OCI-LY7 (cell line): ENCODE measurements at regions not wholly inside any gene's neighbourhood (a gene's known extent, or its start where the extent isn't known, plus 50 kb on each side); places are given as distances from the start of the nearest gene placed in this dataset.

Experiments
- BruUV-seq: library from RNA; stranded (reverse); fragments of 400-500 nt; replicated peaks from 2 replicates; lab custom pipeline; 2021; lab: Mats Ljungman, UMichigan
- CTCF ChIA-PET: fragments of 300-600 bp; sonication (Branson Sonifier 250); formaldehyde crosslinking; loops from one replicate; lab custom pipeline; 2022; ENCODE audit warnings: antibody characterized with exemption; ENCODE audit not compliant: unreplicated experiment; lab: Charles Lee
- POLR2A ChIA-PET: fragments of 300-600 bp; sonication (Branson Sonifier 250); formaldehyde crosslinking; loops from one replicate; lab custom pipeline; 2022; ENCODE audit warnings: antibody characterized with exemption; lab: Charles Lee
- DNase-seq: peaks from one replicate; pipeline ENCODE4 v3.0.0-alpha.2; 2015; ENCODE audit warnings: low spot score
- H2AFZ ChIP-seq: fragments of 200-600 bp; sonication (generic), shearing (Covaris generic); 2 replicates; pipeline ENCODE4 v1.6.1; 2014; ENCODE audit warnings: mild to moderate bottlenecking, antibody characterized with exemption, low read length, moderate library complexity
- H3K27ac ChIP-seq: fragments of 200-600 bp; sonication (generic); 2 replicates; pipeline ENCODE4 v1.5.1; 2014; ENCODE audit warnings: mixed run types, low read depth, mild to moderate bottlenecking, moderate library complexity, low read length, inconsistent platforms; ENCODE audit not compliant: poor library complexity, severe bottlenecking
- H3K36me3 ChIP-seq: fragments of 200-600 bp; sonication (generic); 2 replicates; pipeline ENCODE4 v1.6.1; 2014; ENCODE audit warnings: mild to moderate bottlenecking, antibody characterized with exemption, low read length, moderate library complexity, mixed read lengths; ENCODE audit not compliant: insufficient read depth
- H3K4me1 ChIP-seq: fragments of 200-600 bp; sonication (generic); 2 replicates; pipeline ENCODE4 v1.5.1; 2014; ENCODE audit warnings: mild to moderate bottlenecking, low read length; ENCODE audit not compliant: insufficient read depth, poor library complexity, severe bottlenecking
- H3K4me2 ChIP-seq: fragments of 200-600 bp; sonication (generic); 2 replicates; pipeline ENCODE4 v1.6.1; 2014; ENCODE audit warnings: mild to moderate bottlenecking, low read length
- H3K4me3 ChIP-seq: fragments of 200-600 bp; sonication (generic); 2 replicates; pipeline ENCODE4 v1.5.1; 2014; ENCODE audit warnings: mild to moderate bottlenecking, low read depth, low read length; ENCODE audit not compliant: poor library complexity, severe bottlenecking
- H3K79me2 ChIP-seq: fragments of 200-600 bp; sonication (generic); 2 replicates; pipeline ENCODE4 v1.6.1; 2016; ENCODE audit warnings: low read depth, mild to moderate bottlenecking, low read length, moderate library complexity, mixed read lengths; ENCODE audit not compliant: insufficient read depth
- H3K9me2 ChIP-seq: fragments of 200-600 bp; sonication (generic); 2 replicates; pipeline ENCODE4 v1.6.1; 2016; ENCODE audit warnings: mild to moderate bottlenecking, low read length, mixed read lengths; ENCODE audit not compliant: insufficient read depth
- H3K9me3 ChIP-seq: fragments of 200-600 bp; sonication (generic); 2 replicates; pipeline ENCODE4 v1.6.1; 2014; ENCODE audit warnings: mild to moderate bottlenecking, mixed run types, low read length, mixed read lengths
- H4K20me1 ChIP-seq: fragments of 200-600 bp; sonication (generic); 2 replicates; pipeline ENCODE4 v1.6.1; 2014; ENCODE audit warnings: mild to moderate bottlenecking, antibody characterized with exemption, low read length, moderate library complexity, mixed read lengths; ENCODE audit not compliant: insufficient read depth
- CTCF ChIP-seq: fragments of 200-600 bp; sonication (generic); conservative IDR thresholded peaks from 2 replicates; pipeline ENCODE4 v1.5.1; 2014; ENCODE audit warnings: mild to moderate bottlenecking, antibody characterized with exemption, low read length, moderate library complexity, mixed read lengths
- EZH2phosphoT487 ChIP-seq: fragments of 200-600 bp; sonication (generic); IDR thresholded peaks from 2 replicates; pipeline ENCODE4 v1.6.1; 2018; ENCODE audit warnings: low read depth, borderline replicate concordance, mild to moderate bottlenecking, mixed run types, antibody characterized with exemption, low read length, moderate library complexity, mixed read lengths
- intact Hi-C: fragments of 100-400 bp; cut with micrococcal nuclease; formaldehyde crosslinking; loops from one replicate; pipeline ENCODE4 v1.10.0; 2022; ENCODE audit not compliant: unreplicated experiment

- Histone ChIP-seq H3K4me3 (peak overlapping the region; percentile 24), H3K9me3 (no peaks in the 10 kb centered on the region), H2AFZ (peak overlapping the region; percentile 48; the same call in 1 of the 2 replicates), H3K27ac (no peak overlapping the region), H3K4me2 (peak overlapping the region; percentile 77), H4K20me1 (no peaks in the 10 kb centered on the region), H3K4me1 (peaks cover 51% of the 10 kb centered on the region), H3K36me3 (no peaks in the 10 kb centered on the region), H3K79me2 (no peaks in the 10 kb centered on the region), H3K9me2 (no peaks in the 10 kb centered on the region)
- intact Hi-C loops, result no loop called here
- BruUV-seq, result no TSS peak
- TF ChIP-seq EZH2phosphoT487 (no peak), CTCF (no peak)
- DNase-seq, result peak; percentile 25
- POLR2A ChIA-PET, result interaction anchor here (0.6 to 2.3 kb wide), 5 partner anchors 12 to 70 kb away, joined by 3 to 7 read pairs (median 3); no protein-coding TSS in a partner anchor
- CTCF ChIA-PET, result interaction anchor here (1.9 kb wide), 1 partner anchor 66 kb away, joined by 6 read pairs; no protein-coding TSS in a partner anchor
Measured at GRCh38 chr3:194034346-194035336, 101.3 kb upstream of the HES1 start.

GRCh38 chr3:194035406-194036138 is 100.4 kb upstream of the HES1 start:
- Histone ChIP-seq H3K36me3 (no peaks in the 10 kb centered on the region), H2AFZ (peak overlapping the region; percentile 48; the same call in 1 of the 2 replicates), H3K79me2 (no peaks in the 10 kb centered on the region), H3K4me2 (peak overlapping the region; percentile 77), H3K4me1 (peaks cover 51% of the 10 kb centered on the region), H3K9me3 (no peaks in the 10 kb centered on the region), H3K9me2 (no peaks in the 10 kb centered on the region), H4K20me1 (no peaks in the 10 kb centered on the region), H3K27ac (no peak overlapping the region), H3K4me3 (peak overlapping the region; percentile 24)
- no TSS peak for BruUV-seq
- intact Hi-C loops, result no loop called here
- CTCF ChIA-PET, result interaction anchor here (0.6 to 1.9 kb wide), 2 partner anchors 29 to 65 kb away, joined by 3 to 6 read pairs; no protein-coding TSS in a partner anchor
- no peak for TF ChIP-seq CTCF
- TF ChIP-seq EZH2phosphoT487, result no peak
- POLR2A ChIA-PET, result interaction anchor here (0.8 to 2.3 kb wide), 6 partner anchors 11 to 69 kb away, joined by 3 to 7 read pairs (median 3); no protein-coding TSS in a partner anchor
- no peak for DNase-seq
